SK-N-SH treated with all-trans-retinoic acid at 6 μM for 48 hours (cell line): ENCODE measurements at regions not wholly inside any gene's neighbourhood (a gene's known extent, or its start where the extent isn't known, plus 50 kb on each side); places are given as distances from the start of the nearest gene placed in this dataset.

Source experiments
- CSDC2 ChIP-seq: fragments of 250-450 bp; sonication (Bioruptor Pico); IDR thresholded peaks from 2 replicates; pipeline ENCODE4 v1.5.0; 2020; ENCODE audit warnings: mild to moderate bottlenecking, moderate library complexity
- SNAI2 ChIP-seq: fragments of 250-450 bp; sonication (Bioruptor Pico); IDR thresholded peaks from 2 replicates; pipeline ENCODE4 v1.5.0; 2020; ENCODE audit warnings: mild to moderate bottlenecking, moderate library complexity
- TSHZ2 ChIP-seq: fragments of 250-450 bp; sonication (Bioruptor Pico); IDR thresholded peaks from 2 replicates; pipeline ENCODE4 v1.5.0; 2020; ENCODE audit warnings: mild to moderate bottlenecking, moderate library complexity
- ZC3H10 ChIP-seq: fragments of 250-450 bp; sonication (Bioruptor Pico); IDR thresholded peaks from 2 replicates; pipeline ENCODE4 v1.5.1; 2021; ENCODE audit warnings: mild to moderate bottlenecking, moderate library complexity
- ZFP3 ChIP-seq: fragments of 250-450 bp; sonication (Bioruptor Pico); IDR thresholded peaks from 2 replicates; pipeline ENCODE4 v1.5.0; 2020; ENCODE audit warnings: mild to moderate bottlenecking, moderate library complexity
- ZNF565 ChIP-seq: fragments of 450-650 bp; formaldehyde crosslinking; conservative IDR thresholded peaks from 2 replicates; pipeline ENCODE4 v1.5.0; 2020; ENCODE audit warnings: low read depth, mild to moderate bottlenecking, moderate library complexity
- ZNF8 ChIP-seq: fragments of 450-650 bp; formaldehyde crosslinking; IDR thresholded peaks from 2 replicates; pipeline ENCODE4 v1.5.0; 2020; ENCODE audit warnings: mild to moderate bottlenecking, moderate library complexity
- TF ChIP-seq, protein P1 (sequence below): fragments of 250-450 bp; sonication (Bioruptor Pico); IDR thresholded peaks from 2 replicates; pipeline ENCODE4 v1.5.1; 2021; ENCODE audit warnings: mild to moderate bottlenecking, moderate library complexity

DNA sequence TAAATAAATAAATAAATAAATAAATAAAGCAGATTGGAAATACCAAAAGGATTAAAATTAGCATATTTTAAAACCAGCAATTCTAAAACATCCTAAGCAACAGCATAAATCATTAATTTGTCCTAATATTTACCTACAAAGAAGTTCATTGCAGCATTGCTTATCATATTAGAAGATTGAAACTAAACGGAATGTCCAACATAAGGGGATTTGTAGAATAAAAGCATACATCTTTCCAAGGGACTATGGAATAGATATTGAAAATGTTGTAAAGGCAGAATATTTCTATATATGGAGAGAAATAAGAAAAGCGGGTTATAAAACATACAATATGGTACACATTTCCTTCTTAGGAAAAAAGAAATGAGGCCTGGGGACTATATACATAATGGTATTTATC lies 71.1 kb upstream of the RFC3 start:
- TF ChIP-seq CSDC2 (no peak), TSHZ2 (CRISPR knock-in tag) (no peak), SNAI2 (CRISPR knock-in tag) (no peak), ZFP3 (CRISPR knock-in tag) (no peak), ZNF8 (CRISPR knock-in tag) (no peak), ZC3H10 (no peak), ZNF565 (no peak)
- TF ChIP-seq, protein P1, sequence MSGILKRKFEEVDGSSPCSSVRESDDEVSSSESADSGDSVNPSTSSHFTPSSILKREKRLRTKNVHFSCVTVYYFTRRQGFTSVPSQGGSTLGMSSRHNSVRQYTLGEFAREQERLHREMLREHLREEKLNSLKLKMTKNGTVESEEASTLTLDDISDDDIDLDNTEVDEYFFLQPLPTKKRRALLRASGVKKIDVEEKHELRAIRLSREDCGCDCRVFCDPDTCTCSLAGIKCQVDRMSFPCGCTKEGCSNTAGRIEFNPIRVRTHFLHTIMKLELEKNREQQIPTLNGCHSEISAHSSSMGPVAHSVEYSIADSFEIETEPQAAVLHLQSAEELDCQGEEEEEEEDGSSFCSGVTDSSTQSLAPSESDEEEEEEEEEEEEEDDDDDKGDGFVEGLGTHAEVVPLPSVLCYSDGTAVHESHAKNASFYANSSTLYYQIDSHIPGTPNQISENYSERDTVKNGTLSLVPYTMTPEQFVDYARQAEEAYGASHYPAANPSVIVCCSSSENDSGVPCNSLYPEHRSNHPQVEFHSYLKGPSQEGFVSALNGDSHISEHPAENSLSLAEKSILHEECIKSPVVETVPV (CRISPR knock-in tag): no peak
